H9 (cell line): ENCODE measurements at regions not wholly inside any gene's neighbourhood (a gene's known extent, or its start where the extent isn't known, plus 50 kb on each side); places are given as distances from the start of the nearest gene placed in this dataset.

Source experiments
- DNase-seq: peaks from one replicate; pipeline ENCODE4 v3.0.0-alpha.2; 2017
- H2AFZ ChIP-seq: one replicate; pipeline ENCODE4 v1.6.1; 2013; ENCODE audit warnings: mild to moderate bottlenecking, low read length, control low read depth, moderate library complexity
- H2AK5ac ChIP-seq: 2 replicates; pipeline ENCODE4 v1.6.1; 2013; ENCODE audit warnings: low read length, control low read depth, mixed read lengths; ENCODE audit not compliant: insufficient read length
- H2BK120ac ChIP-seq: one replicate; pipeline ENCODE4 v1.6.1; 2013; ENCODE audit warnings: low read depth, mild to moderate bottlenecking, low read length, control low read depth, inconsistent platforms; ENCODE audit not compliant: poor library complexity, severe bottlenecking
- H2BK12ac ChIP-seq: 2 replicates; pipeline ENCODE4 v1.6.1; 2013; ENCODE audit warnings: low read length, control low read depth, mixed read lengths, low read depth; ENCODE audit not compliant: insufficient read length
- H2BK15ac ChIP-seq: 2 replicates; pipeline ENCODE4 v1.6.1; 2013; ENCODE audit warnings: low read depth, low read length, control low read depth
- H2BK20ac ChIP-seq: one replicate; pipeline ENCODE4 v1.6.1; 2013; ENCODE audit warnings: low read depth, mild to moderate bottlenecking, low read length, control low read depth, inconsistent platforms; ENCODE audit not compliant: poor library complexity, severe bottlenecking
- H2BK5ac ChIP-seq: 2 replicates; pipeline ENCODE4 v1.6.1; 2013; ENCODE audit warnings: low read length, control low read depth, mixed read lengths; ENCODE audit not compliant: insufficient read length
- H3K14ac ChIP-seq: 2 replicates; pipeline ENCODE4 v1.6.1; 2013; ENCODE audit warnings: low read length, control low read depth; ENCODE audit not compliant: insufficient read depth
- H3K18ac ChIP-seq: 2 replicates; pipeline ENCODE4 v1.6.1; 2013; ENCODE audit warnings: low read depth, mild to moderate bottlenecking, mixed read lengths, low read length, control low read depth; ENCODE audit not compliant: insufficient read length
- H3K23ac ChIP-seq: 2 replicates; pipeline ENCODE4 v1.6.1; 2013; ENCODE audit warnings: low read length, control low read depth, mixed read lengths, low read depth; ENCODE audit not compliant: insufficient read length
- H3K23me2 ChIP-seq: 2 replicates; pipeline ENCODE4 v1.6.1; 2013; ENCODE audit warnings: low read depth, mild to moderate bottlenecking, mixed read lengths, low read length, control low read depth; ENCODE audit not compliant: insufficient read length, poor library complexity, severe bottlenecking
- H3K27ac ChIP-seq: 2 replicates; pipeline ENCODE4 v1.5.1; 2013; ENCODE audit warnings: low read length, control low read depth, mixed read lengths, low read depth; ENCODE audit not compliant: insufficient read length
- H3K27me3 ChIP-seq: 2 replicates; pipeline ENCODE4 v1.6.1; 2013; ENCODE audit warnings: low read length, control low read depth, inconsistent platforms; ENCODE audit not compliant: insufficient read depth
- H3K4ac ChIP-seq: 2 replicates; pipeline ENCODE4 v1.6.1; 2013; ENCODE audit warnings: low read depth, mild to moderate bottlenecking, control low read depth, inconsistent platforms, low read length, moderate library complexity
- H3K4me1 ChIP-seq: 2 replicates; pipeline ENCODE4 v1.6.1; 2013; ENCODE audit warnings: low read length, control low read depth, inconsistent platforms; ENCODE audit not compliant: insufficient read depth
- H3K4me2 ChIP-seq: 2 replicates; pipeline ENCODE4 v1.6.1; 2013; ENCODE audit warnings: low read length, control low read depth, mixed read lengths; ENCODE audit not compliant: insufficient read length, insufficient read depth
- H3K56ac ChIP-seq: 2 replicates; pipeline ENCODE4 v1.6.1; 2013; ENCODE audit warnings: low read depth, mild to moderate bottlenecking, mixed read lengths, low read length, control low read depth; ENCODE audit not compliant: insufficient read length
- H3K79me1 ChIP-seq: 2 replicates; pipeline ENCODE4 v1.6.1; 2013; ENCODE audit warnings: low read depth, mild to moderate bottlenecking, moderate library complexity, low read length, control low read depth, inconsistent platforms; ENCODE audit not compliant: insufficient read depth, poor library complexity, severe bottlenecking
- H3K79me2 ChIP-seq: 2 replicates; pipeline ENCODE4 v1.6.1; 2013; ENCODE audit warnings: low read length, control low read depth, inconsistent platforms; ENCODE audit not compliant: insufficient read depth
- H3K9ac ChIP-seq: 2 replicates; pipeline ENCODE4 v1.6.1; 2013; ENCODE audit warnings: low read length, control low read depth, mixed read lengths; ENCODE audit not compliant: insufficient read length; ENCODE audit errors: extremely low read depth
- H3K9me3 ChIP-seq: one replicate; pipeline ENCODE4 v1.6.1; 2013; ENCODE audit warnings: low read depth, low read length, inconsistent platforms; ENCODE audit not compliant: control insufficient read depth
- H3T11ph ChIP-seq: one replicate; pipeline ENCODE4 v1.6.1; 2013; ENCODE audit warnings: mild to moderate bottlenecking, low read length, control low read depth, inconsistent platforms
- H4K20me1 ChIP-seq: one replicate; pipeline ENCODE4 v1.6.1; 2013; ENCODE audit not compliant: control insufficient read depth, insufficient read length, insufficient read depth
- H4K5ac ChIP-seq: 2 replicates; pipeline ENCODE4 v1.6.1; 2013; ENCODE audit warnings: low read depth, mild to moderate bottlenecking, mixed read lengths, low read length, control low read depth; ENCODE audit not compliant: insufficient read length
- H4K8ac ChIP-seq: replicated peaks from 2 replicates; pipeline ENCODE4 v1.6.1; 2013; ENCODE audit warnings: low read length, control low read depth, mixed read lengths, low read depth; ENCODE audit not compliant: insufficient read length
- H4K91ac ChIP-seq: 2 replicates; pipeline ENCODE4 v1.6.1; 2013; ENCODE audit warnings: low read depth, mild to moderate bottlenecking, moderate library complexity, mixed read lengths, low read length, control low read depth; ENCODE audit not compliant: insufficient read length
- H3K27ac Mint-ChIP-seq, 3 experiments: 2 replicates in 2 of 3; 3 replicates in 1 of 3; pipeline ENCODE4 v1.8.0; 2020 to 2021; ENCODE audit warnings: mixed read lengths in 3 of 3, mild to moderate bottlenecking in 1 of 3, moderate library complexity in 1 of 3
- H3K27me3 Mint-ChIP-seq: 2 replicates; pipeline ENCODE4 v1.8.0; 2021; ENCODE audit warnings: low read depth, mild to moderate bottlenecking, moderate library complexity, mixed read lengths
- H3K36me3 Mint-ChIP-seq, 3 experiments: 2 replicates in 2 of 3; 3 replicates in 1 of 3; pipeline ENCODE4 v1.8.0; 2020 to 2021; ENCODE audit warnings: low read depth in 3 of 3, mixed read lengths in 3 of 3; ENCODE audit not compliant: insufficient read depth in 1 of 3
- H3K4me1 Mint-ChIP-seq, 2 experiments: 2 replicates each; pipeline ENCODE4 v1.8.0; 2020; ENCODE audit warnings: mixed read lengths in 2 of 2
- H3K4me3 Mint-ChIP-seq, 2 experiments: 2 replicates in 1 of 2; 3 replicates in 1 of 2; pipeline ENCODE4 v1.8.0; 2020 to 2021; ENCODE audit warnings: mild to moderate bottlenecking in 2 of 2, mixed read lengths in 2 of 2, moderate library complexity in 1 of 2
- H3K9me3 Mint-ChIP-seq, 2 experiments: 2 replicates in 1 of 2; 3 replicates in 1 of 2; pipeline ENCODE4 v1.8.0; 2020; ENCODE audit warnings: mild to moderate bottlenecking in 2 of 2, mixed read lengths in 2 of 2, moderate library complexity in 1 of 2
- CTCF ChIP-seq: fragments of 200-600 bp; sonication (generic); conservative IDR thresholded peaks from 3 replicates; pipeline ENCODE4 v1.8.0; 2021; ENCODE audit warnings: antibody characterized with exemption, mild to moderate bottlenecking
- WGBS: extraction: QIAGEN DNeasy Blood & Tissue Kit; methylation state at CpG from one replicate; pipeline ENCODE4 v1.1.7; 2013; ENCODE audit warnings: missing lambda C conversion rate, low lambda C conversion rate, mixed read lengths; ENCODE audit not compliant: insufficient read length; ENCODE audit errors: extremely low coverage; 5-methylcytosine and 5-hydroxymethylcytosine counted together

GRCh38 chr18:14976736-14977430, 228.9 kb downstream of the ANKRD30B start:
- Histone ChIP-seq H4K8ac (no peak overlapping the region), H3K27me3 (no peaks in the 10 kb centered on the region), H2AFZ (no peak overlapping the region), H2BK120ac (no peak overlapping the region), H3K9ac (no peak overlapping the region), H2BK12ac (no peak overlapping the region), H2BK20ac (no peak overlapping the region), H2AK5ac (no peak overlapping the region), H3K9me3 (peaks cover 90% of the 10 kb centered on the region), H2BK15ac (no peak overlapping the region), H3K79me2 (no peaks in the 10 kb centered on the region), H3K4ac (no peak overlapping the region), H2BK5ac (no peak overlapping the region), H3K27ac (no peak overlapping the region), H3K18ac (no peak overlapping the region), H4K91ac (no peak overlapping the region), H3K23me2 (no peaks in the 10 kb centered on the region), H3K4me2 (no peak overlapping the region), H3K56ac (no peak overlapping the region), H3K4me1 (no peaks in the 10 kb centered on the region), H3K14ac (no peak overlapping the region), H4K5ac (no peak overlapping the region), H4K20me1 (no peaks in the 10 kb centered on the region), H3K79me1 (no peaks in the 10 kb centered on the region), H3T11ph (no peak overlapping the region), H3K23ac (no peak overlapping the region)
- Mint-ChIP-seq H3K4me1 (no peaks in the 10 kb centered on the region), H3K27ac (no peak overlapping the region), H3K36me3 (peaks cover 18 to 46% (median 21%) of the 10 kb centered on the region in 3 experiments), H3K27me3 (peaks cover under 1% of the 10 kb centered on the region; the same call in 1 of the 2 replicates), H3K9me3 (peaks cover 93 to 97% of the 10 kb centered on the region in 2 experiments), H3K4me3 (no peak overlapping the region)
- WGBS = no CpG with 5 or more reads among the region's 10 CpGs
- TF ChIP-seq CTCF = no peak
- no peak for DNase-seq
